WI38 (cell line): ENCODE measurements at regions not wholly inside any gene's neighbourhood (a gene's known extent, or its start where the extent isn't known, plus 50 kb on each side); places are given as distances from the start of the nearest gene placed in this dataset.

Experiments
- H3K4me3 ChIP-seq: 2 replicates; pipeline ENCODE4 v1.5.1; 2011; ENCODE audit warnings: low read depth, mild to moderate bottlenecking, control low read depth, low read length
- TF ChIP-seq, protein P1 (sequence below): IDR thresholded peaks from 2 replicates; pipeline ENCODE4 v1.5.1; 2012; ENCODE audit warnings: low read depth, mild to moderate bottlenecking, control low read depth, low read length

DNA sequence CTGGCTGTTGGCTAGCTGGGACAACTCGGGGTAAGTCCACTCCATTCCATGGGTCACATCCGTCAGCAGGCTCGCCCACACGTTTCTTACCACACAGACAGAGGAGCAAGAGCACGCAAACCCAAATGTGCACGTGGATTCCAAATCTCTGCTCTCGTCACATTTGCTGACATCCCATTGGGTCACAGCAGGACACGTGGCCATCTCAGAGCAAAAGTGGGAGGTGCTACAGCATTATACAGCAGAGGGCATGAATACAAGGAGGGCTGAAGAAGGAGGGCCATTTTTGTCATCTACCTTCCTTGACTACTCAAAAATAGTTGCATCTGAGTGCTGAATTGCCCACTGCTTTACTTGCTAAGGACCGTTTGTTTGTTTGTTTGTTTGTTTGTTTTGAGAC is 84.7 kb downstream of the RBBP6 start:
- H3K4me3 ChIP-seq, result no peak overlapping the region
- TF ChIP-seq, protein P1, sequence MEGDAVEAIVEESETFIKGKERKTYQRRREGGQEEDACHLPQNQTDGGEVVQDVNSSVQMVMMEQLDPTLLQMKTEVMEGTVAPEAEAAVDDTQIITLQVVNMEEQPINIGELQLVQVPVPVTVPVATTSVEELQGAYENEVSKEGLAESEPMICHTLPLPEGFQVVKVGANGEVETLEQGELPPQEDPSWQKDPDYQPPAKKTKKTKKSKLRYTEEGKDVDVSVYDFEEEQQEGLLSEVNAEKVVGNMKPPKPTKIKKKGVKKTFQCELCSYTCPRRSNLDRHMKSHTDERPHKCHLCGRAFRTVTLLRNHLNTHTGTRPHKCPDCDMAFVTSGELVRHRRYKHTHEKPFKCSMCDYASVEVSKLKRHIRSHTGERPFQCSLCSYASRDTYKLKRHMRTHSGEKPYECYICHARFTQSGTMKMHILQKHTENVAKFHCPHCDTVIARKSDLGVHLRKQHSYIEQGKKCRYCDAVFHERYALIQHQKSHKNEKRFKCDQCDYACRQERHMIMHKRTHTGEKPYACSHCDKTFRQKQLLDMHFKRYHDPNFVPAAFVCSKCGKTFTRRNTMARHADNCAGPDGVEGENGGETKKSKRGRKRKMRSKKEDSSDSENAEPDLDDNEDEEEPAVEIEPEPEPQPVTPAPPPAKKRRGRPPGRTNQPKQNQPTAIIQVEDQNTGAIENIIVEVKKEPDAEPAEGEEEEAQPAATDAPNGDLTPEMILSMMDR, result no peak

DNA sequence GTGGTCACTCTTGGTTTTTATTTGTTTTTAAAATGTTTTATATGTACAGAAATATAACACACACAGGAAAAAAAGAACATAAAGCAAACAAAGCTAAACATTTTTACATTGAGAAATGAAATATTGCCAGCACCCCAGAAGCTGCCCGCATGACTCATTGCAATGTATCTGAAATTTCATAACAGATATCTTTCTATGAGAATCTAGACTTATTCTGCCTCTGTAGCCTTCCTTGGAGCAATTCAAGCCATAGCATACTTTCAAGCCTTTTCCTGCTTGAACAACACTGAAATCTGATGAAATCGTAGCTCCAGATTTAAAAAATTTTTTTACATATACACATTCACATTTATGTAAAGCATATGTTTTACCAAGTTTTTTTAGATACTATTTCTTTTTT is 86.9 kb downstream of the RBBP6 start:
- H3K4me3 ChIP-seq, result no peak overlapping the region

DNA sequence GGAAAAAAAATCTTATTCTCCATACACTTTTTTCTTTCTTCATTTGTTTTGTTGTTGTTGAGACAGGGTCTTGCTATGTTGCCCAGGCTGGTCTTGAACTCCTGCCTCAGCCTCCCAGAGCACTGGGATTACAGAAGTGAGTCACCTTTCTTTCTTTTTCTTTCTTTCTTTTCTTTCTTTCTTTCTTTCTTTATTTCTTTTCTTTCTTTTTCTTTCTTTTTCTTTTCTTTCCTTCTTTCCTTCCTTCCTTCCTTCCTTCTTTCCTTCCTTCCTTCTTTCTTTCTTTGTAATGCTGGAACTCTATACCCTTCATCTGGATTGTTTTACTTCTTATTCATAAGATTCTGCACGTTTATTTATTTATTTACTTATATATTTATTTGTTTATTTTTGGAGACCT is 94.5 kb upstream of the TNRC6A start:
- TF ChIP-seq, protein P1, result no peak

More for the DNA sequence above, 86.9 kb downstream of the RBBP6 start:
- TF ChIP-seq, protein P1, result no peak

DNA sequence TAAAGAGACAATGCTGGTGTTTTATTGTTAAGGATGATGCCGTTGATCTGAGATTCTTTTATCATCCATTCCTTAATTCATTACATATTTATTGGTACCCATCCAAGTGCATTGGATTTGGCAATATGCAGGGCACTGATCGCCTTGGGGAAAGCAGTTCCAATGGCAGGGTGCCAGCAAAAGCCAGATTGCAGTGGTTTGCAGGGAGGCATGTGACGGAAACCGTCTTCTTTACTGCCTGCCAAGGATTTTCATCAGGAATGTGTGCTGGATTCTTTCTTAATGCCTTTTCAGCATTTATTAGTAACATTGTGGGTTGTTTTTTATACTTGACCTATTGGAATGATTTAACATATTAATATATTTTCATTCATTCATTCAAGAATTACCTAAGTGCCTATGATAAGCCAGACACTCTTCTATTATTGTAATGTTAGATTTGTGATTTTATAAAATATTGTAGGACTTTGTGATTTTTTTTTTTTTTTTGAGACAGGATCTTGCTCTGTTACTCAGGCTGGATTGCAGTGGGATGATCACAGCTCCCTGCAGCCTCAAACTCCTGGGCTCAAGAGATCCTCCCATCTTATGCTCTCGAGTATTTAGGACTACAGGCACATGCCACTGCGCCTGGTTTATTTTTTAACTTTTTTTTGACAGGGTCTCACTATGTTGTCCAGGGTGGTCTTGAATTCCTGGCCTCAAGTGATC is 93.4 kb upstream of the TNRC6A start:
- TF ChIP-seq, protein P1, result no peak
- H3K4me3 ChIP-seq, result no peak overlapping the region

More for the DNA sequence above, 94.5 kb upstream of the TNRC6A start:
- H3K4me3 ChIP-seq, result no peak overlapping the region

DNA sequence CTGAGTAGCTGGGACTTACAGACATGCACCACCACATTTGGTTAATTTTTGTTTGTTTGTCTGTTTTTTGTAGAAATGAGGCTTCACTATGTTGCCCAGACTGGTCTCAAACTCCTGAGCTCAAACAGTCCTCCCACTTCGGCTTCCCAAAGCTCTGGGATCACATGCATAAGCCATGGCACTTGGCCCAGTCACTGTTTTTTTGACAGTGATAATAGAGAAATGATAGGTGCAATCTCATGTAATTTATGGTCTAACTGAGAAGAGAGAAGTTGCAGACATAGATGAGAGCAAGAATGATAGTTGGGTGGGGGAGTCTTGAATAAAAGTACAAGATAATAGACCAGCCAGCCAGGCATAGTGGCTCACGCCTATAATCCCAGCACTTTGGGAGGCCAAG is 89.7 kb upstream of the TNRC6A start:
- no peak overlapping the region for H3K4me3 ChIP-seq
- TF ChIP-seq, protein P1, result no peak

DNA sequence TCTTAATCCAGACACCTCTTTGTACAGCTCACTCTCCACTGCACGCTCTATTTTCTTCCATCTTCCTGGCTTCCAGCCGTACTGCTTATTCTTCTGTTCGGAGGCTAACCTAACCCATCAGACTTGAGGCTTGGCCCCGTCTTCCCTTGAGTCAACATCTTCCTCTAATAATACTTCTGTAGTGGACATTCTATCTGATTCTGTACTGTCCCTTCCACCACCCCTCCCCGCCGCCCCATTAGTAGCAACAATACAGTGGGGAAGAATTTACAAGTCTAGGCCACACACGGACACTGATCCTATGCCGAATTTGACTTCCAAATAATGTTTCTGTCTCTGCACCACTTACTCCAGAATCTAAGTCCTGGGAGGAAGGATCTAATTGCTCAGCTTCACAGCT is 86.0 kb upstream of the TNRC6A start:
- TF ChIP-seq, protein P1, result no peak
- H3K4me3 ChIP-seq, result no peak overlapping the region

DNA sequence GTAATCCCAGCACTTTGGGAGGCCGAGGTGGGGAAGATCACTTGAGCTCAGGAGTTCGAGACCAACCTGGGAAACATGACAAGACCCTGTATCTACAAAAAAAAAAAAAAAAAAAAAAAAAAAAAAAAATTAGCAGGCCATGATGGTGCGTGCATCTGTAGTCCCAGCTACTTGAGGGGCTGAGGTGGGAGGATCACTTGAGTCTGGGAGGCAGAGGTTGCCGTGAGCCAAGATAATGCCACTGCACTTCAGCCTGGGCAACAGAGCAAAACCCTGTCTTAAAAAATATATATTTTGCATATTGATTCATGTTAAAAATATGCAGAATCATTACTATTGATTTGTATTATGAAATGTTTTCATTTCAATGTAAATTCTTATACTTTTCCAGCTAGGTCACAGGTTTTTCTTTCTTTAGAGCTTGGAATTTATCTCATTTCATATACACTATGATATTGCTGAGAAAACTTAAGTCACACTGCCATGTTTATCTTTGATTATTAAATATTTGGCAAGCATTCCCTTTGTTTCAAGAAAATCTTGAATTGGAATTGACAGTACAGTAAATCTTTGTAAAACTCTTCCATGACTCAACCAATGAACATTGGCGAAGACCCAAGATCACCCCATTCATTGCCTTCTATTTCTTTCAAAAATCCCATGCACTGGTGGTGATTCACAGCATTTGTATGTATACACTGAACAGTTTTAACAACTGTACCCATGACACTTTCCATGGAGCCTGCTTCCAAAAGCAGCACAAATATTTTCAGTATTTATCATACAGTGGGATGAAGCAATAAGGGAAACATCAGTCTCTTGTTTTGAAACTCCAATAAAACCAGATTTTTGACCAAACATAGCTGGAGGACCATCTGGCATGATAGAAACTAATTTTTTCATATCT is 83.5 kb upstream of the TNRC6A start:
- TF ChIP-seq, protein P1, result no peak
- no peak overlapping the region for H3K4me3 ChIP-seq
